ENCODE measurements at regions not wholly inside any gene's neighbourhood (a gene's known extent, or its start where the extent isn't known, plus 50 kb on each side); places are given as distances from the start of the nearest gene placed in this dataset.
A peak's percentile ranks its signal among the peaks of the same experiment; 100 is the strongest.

DNA sequence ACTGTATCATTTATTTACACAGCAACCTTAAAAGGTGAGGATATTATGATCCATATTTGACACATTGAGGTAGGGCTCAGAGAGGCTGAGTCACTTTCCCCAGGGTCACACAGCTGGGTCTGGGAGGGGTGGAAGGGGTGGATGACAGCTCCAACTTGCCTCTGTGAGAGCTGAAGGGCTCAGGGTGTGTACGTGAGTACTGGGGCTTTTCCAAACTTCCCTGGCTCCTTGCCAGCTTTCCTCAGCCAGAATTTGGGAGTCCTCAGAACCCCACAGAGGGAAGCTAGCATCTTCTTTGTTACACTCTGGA, 58.3 kb upstream of the SLC6A11 start:
- no peaks in the 10 kb centered on the region for H3K4me1 ChIP-seq (ENCODE audit: insufficient read depth, low read length)
- H3K27ac ChIP-seq (ENCODE audit: low read depth, low read length) = no peak overlapping the region
- no peak overlapping the region for H3K4me3 ChIP-seq (ENCODE audit: low read length)
- 80% methylated on average over 1 of the region's 1 CpG for WGBS
- peaks cover 10% of the 10 kb centered on the region; the same call in 1 of the 2 replicates for H3K27me3 ChIP-seq (ENCODE audit: insufficient read depth, low read length)
- no peaks in the 10 kb centered on the region for H3K36me3 ChIP-seq (ENCODE audit: insufficient read depth, low read length)
- no peaks in the 10 kb centered on the region for H3K9me3 ChIP-seq (ENCODE audit: insufficient read depth, low read depth, low read length)
- H3K9ac ChIP-seq (ENCODE audit: low read depth, low read length) = no peak overlapping the region

DNA sequence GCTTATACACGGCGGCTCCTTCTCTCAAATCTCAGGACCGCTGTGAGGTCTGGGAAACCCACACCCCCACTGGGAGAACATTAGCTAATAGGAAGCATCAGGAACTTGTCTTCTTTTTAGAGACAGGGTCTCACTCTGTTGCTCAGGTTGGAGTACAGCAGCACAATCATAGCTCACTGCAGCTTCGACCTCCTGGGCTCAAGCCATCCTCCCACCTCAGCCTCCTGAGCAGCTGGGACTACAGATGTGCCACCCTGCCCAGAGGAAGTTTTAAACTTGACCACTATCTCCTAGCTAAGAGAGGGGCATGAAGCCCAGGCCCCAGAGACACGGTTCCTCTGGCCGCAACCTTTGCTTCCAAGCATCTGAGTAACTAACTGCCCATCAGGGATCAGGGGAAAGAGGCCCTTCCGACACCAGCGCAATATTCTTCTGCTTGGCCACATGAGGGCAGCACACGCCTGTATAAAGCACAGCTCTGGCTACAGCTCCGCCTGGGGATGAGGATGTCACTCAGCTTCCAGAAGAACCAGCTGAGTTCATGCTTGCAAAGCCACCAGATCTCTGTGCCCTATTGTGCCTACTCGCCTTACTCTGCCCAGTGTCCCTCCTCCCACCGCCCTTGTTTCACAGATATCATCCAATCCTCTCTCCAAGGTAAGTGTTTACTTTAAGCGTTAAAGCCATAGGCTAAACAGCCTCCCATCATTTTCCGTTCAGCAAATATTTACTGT, 57.6 kb upstream of the SLC6A11 start:
- Histone ChIP-seq H3K4me3 (ENCODE audit: low read length) (no peak overlapping the region), H3K27ac (ENCODE audit: low read depth, low read length) (no peak overlapping the region), H3K27me3 (ENCODE audit: insufficient read depth, low read length) (peaks cover 9% of the 10 kb centered on the region; the same call in 1 of the 2 replicates), H3K36me3 (ENCODE audit: insufficient read depth, low read length) (no peaks in the 10 kb centered on the region), H3K9me3 (ENCODE audit: insufficient read depth, low read depth, low read length) (no peaks in the 10 kb centered on the region), H3K4me1 (ENCODE audit: insufficient read depth, low read length) (no peaks in the 10 kb centered on the region), H3K9ac (ENCODE audit: low read depth, low read length) (no peak overlapping the region)
- 43% methylated on average over 14 of the region's 14 CpGs for WGBS

DNA sequence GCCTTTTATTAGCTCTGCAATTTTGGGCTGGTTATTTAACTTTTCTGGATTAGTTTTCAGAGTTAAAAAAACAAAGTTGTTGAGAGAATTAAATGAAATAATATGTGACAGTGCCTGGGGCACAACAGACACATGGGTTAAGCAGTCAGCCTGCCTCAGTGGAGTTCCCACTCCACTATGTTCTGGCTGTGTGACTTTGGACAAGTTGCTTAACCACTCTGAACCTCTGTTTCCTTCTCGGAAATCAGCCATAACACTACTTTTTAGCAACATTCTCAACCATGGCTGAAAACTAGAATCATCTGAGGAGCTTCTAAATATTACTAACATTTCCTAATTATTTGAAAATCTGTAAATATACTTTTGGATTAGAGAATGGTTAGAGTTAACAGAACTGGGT, 56.5 kb upstream of the SLC6A11 start:
- Histone ChIP-seq H3K27ac (ENCODE audit: low read depth, low read length) (no peak overlapping the region), H3K4me1 (ENCODE audit: insufficient read depth, low read length) (no peaks in the 10 kb centered on the region), H3K36me3 (ENCODE audit: insufficient read depth, low read length) (no peaks in the 10 kb centered on the region), H3K9me3 (ENCODE audit: insufficient read depth, low read depth, low read length) (no peaks in the 10 kb centered on the region), H3K9ac (ENCODE audit: low read depth, low read length) (no peak overlapping the region), H3K27me3 (ENCODE audit: insufficient read depth, low read length) (peaks cover 9% of the 10 kb centered on the region; the same call in 1 of the 2 replicates), H3K4me3 (ENCODE audit: low read length) (no peak overlapping the region)
- WGBS = 89% methylated on average over 1 of the region's 1 CpG

- Histone ChIP-seq H3K27me3 (ENCODE audit: insufficient read depth, low read length) (peaks cover 8% of the 10 kb centered on the region; the same call in 1 of the 2 replicates), H3K9me3 (ENCODE audit: insufficient read depth, low read depth, low read length) (no peaks in the 10 kb centered on the region), H3K4me3 (ENCODE audit: low read length) (no peak overlapping the region), H3K9ac (ENCODE audit: low read depth, low read length) (no peak overlapping the region), H3K27ac (ENCODE audit: low read depth, low read length) (no peak overlapping the region), H3K4me1 (ENCODE audit: insufficient read depth, low read length) (no peaks in the 10 kb centered on the region), H3K36me3 (ENCODE audit: insufficient read depth, low read length) (no peaks in the 10 kb centered on the region)
- 86% methylated on average over 1 of the region's 2 CpGs for WGBS
These were observed 55.8 kb upstream of the SLC6A11 start for GRCh38 chr3:10760199-10760598.

DNA sequence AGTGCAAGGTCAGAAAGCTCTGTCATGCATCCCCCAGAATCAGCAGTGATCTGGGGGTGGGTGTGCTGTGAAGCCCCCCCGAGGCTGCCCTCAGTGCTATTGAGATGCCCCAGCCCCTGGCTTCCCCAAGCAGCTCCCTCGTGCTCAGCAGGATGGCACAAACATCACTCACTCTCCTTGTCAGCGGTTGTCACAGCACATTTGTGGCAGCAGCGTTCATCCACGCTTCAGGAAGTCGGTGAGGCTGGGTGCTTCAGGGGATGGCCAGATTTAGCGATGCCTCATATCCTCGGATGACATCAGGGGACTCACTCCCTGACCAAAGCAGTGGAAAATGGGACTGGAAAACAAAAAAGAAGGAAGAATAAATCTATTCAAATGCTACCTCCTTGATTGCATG, 54.4 kb upstream of the SLC6A11 start:
- Histone ChIP-seq H3K4me3 (ENCODE audit: low read length) (no peak overlapping the region), H3K36me3 (ENCODE audit: insufficient read depth, low read length) (no peaks in the 10 kb centered on the region), H3K27me3 (ENCODE audit: insufficient read depth, low read length) (peaks cover 1% of the 10 kb centered on the region; the same call in 1 of the 2 replicates), H3K9ac (ENCODE audit: low read depth, low read length) (no peak overlapping the region), H3K4me1 (ENCODE audit: insufficient read depth, low read length) (no peaks in the 10 kb centered on the region), H3K27ac (ENCODE audit: low read depth, low read length) (no peak overlapping the region), H3K9me3 (ENCODE audit: insufficient read depth, low read depth, low read length) (no peaks in the 10 kb centered on the region)
- WGBS = 51% methylated on average over 8 of the region's 8 CpGs

DNA sequence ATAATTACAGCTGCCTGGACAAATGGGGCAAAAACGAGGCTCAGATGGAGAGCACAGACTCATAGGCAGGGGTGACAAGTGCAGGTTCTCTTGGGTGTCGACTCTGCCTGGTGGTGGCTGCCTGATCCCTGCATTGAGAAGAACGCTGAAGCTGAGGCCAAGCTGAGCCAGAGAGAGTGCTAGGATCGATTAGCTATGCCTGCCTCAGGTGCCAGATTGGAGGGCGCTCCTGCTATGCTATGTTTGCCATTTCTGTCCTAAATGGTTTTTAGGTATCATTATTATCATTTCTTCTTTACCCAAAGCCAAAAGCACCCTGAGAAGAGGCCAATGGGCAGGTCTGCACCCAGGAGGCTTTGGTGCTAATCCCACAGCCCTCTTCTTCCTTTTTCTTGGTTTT, 53.9 kb upstream of the SLC6A11 start:
- no peaks in the 10 kb centered on the region for H3K27me3 ChIP-seq (ENCODE audit: insufficient read depth, low read length)

GRCh38 chr3:10762611-10763247, 53.3 kb upstream of the SLC6A11 start:
- no peak overlapping the region for H3K4me3 ChIP-seq (ENCODE audit: low read length)
- no peaks in the 10 kb centered on the region for H3K27me3 ChIP-seq (ENCODE audit: insufficient read depth, low read length)
- no peaks in the 10 kb centered on the region for H3K9me3 ChIP-seq (ENCODE audit: insufficient read depth, low read depth, low read length)
- no peaks in the 10 kb centered on the region for H3K36me3 ChIP-seq (ENCODE audit: insufficient read depth, low read length)
- H3K9ac ChIP-seq (ENCODE audit: low read depth, low read length) = no peak overlapping the region
- no peak overlapping the region for H3K27ac ChIP-seq (ENCODE audit: low read depth, low read length)
- 90% methylated on average over 9 of the region's 9 CpGs for WGBS
- H3K4me1 ChIP-seq (ENCODE audit: insufficient read depth, low read length) = no peaks in the 10 kb centered on the region

More for the DNA sequence above, 53.9 kb upstream of the SLC6A11 start:
- Histone ChIP-seq H3K4me1 (ENCODE audit: insufficient read depth, low read length) (no peaks in the 10 kb centered on the region), H3K9ac (ENCODE audit: low read depth, low read length) (no peak overlapping the region), H3K9me3 (ENCODE audit: insufficient read depth, low read depth, low read length) (no peaks in the 10 kb centered on the region), H3K36me3 (ENCODE audit: insufficient read depth, low read length) (no peaks in the 10 kb centered on the region), H3K27ac (ENCODE audit: low read depth, low read length) (no peak overlapping the region), H3K4me3 (ENCODE audit: low read length) (no peak overlapping the region)
- WGBS = 73% methylated on average over 5 of the region's 5 CpGs

- Histone ChIP-seq H3K9me3 (ENCODE audit: insufficient read depth, low read depth, low read length) (no peaks in the 10 kb centered on the region), H3K4me3 (ENCODE audit: low read length) (no peak overlapping the region), H3K27ac (ENCODE audit: low read depth, low read length) (no peak overlapping the region), H3K4me1 (ENCODE audit: insufficient read depth, low read length) (no peaks in the 10 kb centered on the region), H3K27me3 (ENCODE audit: insufficient read depth, low read length) (no peaks in the 10 kb centered on the region), H3K9ac (ENCODE audit: low read depth, low read length) (no peak overlapping the region), H3K36me3 (ENCODE audit: insufficient read depth, low read length) (no peaks in the 10 kb centered on the region)
- WGBS = 93% methylated on average over 9 of the region's 9 CpGs
These were observed 52.8 kb upstream of the SLC6A11 start for GRCh38 chr3:10763248-10763620.

DNA sequence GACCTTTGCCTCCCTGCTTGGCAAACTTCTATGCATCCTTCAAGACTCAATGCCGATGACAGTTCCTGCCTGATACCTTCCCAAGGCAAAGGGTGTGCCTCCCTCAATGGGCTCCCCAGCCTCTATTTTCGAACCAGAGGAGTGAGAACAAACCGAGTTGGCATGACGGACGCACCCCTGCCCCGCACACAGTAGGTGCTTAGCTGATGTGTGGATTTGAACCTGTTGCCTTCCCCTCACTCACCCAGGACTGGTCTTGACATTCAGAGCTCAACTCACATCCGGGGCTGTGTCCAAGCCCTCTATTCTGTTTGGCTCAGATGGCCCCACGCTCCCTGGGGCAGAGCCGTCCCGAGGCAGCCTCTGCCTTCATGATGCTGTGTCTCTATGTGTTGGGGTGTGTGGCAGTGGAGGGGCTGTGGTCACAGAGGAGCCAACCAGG, 52.2 kb upstream of the SLC6A11 start:
- H3K4me3 ChIP-seq (ENCODE audit: low read length) = no peak overlapping the region
- no peaks in the 10 kb centered on the region for H3K36me3 ChIP-seq (ENCODE audit: insufficient read depth, low read length)
- WGBS = 92% methylated on average over 10 of the region's 10 CpGs
- H3K27me3 ChIP-seq (ENCODE audit: insufficient read depth, low read length) = no peaks in the 10 kb centered on the region
- no peak overlapping the region for H3K27ac ChIP-seq (ENCODE audit: low read depth, low read length)
- H3K4me1 ChIP-seq (ENCODE audit: insufficient read depth, low read length) = no peaks in the 10 kb centered on the region
- no peaks in the 10 kb centered on the region for H3K9me3 ChIP-seq (ENCODE audit: insufficient read depth, low read depth, low read length)
- no peak overlapping the region for H3K9ac ChIP-seq (ENCODE audit: low read depth, low read length)

GRCh38 chr3:10764259-10765051, 51.6 kb upstream of the SLC6A11 start:
- H3K27me3 ChIP-seq (ENCODE audit: insufficient read depth, low read length) = no peaks in the 10 kb centered on the region
- H3K36me3 ChIP-seq (ENCODE audit: insufficient read depth, low read length) = no peaks in the 10 kb centered on the region
- peak overlapping the region; percentile 32; the same call in 1 of the 2 replicates for H3K9ac ChIP-seq (ENCODE audit: low read depth, low read length)
- H3K4me3 ChIP-seq (ENCODE audit: low read length) = no peak overlapping the region
- WGBS = 78% methylated on average over 32 of the region's 32 CpGs
- no peaks in the 10 kb centered on the region for H3K9me3 ChIP-seq (ENCODE audit: insufficient read depth, low read depth, low read length)
- H3K4me1 ChIP-seq (ENCODE audit: insufficient read depth, low read length) = no peaks in the 10 kb centered on the region
- no peak overlapping the region for H3K27ac ChIP-seq (ENCODE audit: low read depth, low read length)

DNA sequence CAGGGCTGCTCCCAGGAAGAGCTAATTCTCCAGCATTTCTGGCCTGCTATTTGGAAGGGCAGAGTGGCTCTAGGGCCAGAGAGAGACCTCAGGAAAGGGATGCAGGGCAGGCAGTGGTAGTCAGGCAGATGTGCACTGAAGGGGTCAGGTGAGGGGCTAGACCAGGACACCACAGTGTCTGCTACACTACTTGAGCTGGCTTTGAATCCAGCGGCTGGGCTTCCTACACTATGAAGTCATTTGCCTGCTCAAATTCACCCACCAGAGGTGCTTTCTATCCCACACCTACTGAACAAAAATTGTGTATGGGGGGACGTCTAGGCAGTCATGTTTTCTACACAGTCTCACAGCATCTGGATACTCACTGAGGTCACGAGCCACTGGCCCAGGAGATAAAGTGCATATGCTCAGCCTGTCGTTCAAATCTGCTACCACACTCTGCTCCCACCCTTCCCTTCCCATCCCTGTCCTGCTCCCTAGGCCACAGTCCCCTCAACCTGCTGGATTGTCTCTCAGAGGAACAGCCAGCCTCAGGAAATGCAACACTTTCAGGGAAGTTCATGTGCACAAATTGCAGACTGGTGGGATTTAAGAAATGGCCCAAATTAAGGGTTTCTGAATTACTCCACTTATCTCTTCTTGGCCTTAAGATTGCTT, 49.9 kb upstream of the SLC6A11 start:
- Histone ChIP-seq H3K27ac (ENCODE audit: low read depth, low read length) (no peak overlapping the region), H3K36me3 (ENCODE audit: insufficient read depth, low read length) (no peaks in the 10 kb centered on the region), H3K9ac (ENCODE audit: low read depth, low read length) (no peak overlapping the region), H3K4me3 (ENCODE audit: low read length) (no peak overlapping the region), H3K9me3 (ENCODE audit: insufficient read depth, low read depth, low read length) (no peaks in the 10 kb centered on the region), H3K4me1 (ENCODE audit: insufficient read depth, low read length) (no peaks in the 10 kb centered on the region), H3K27me3 (ENCODE audit: insufficient read depth, low read length) (no peaks in the 10 kb centered on the region)
- 88% methylated on average over 4 of the region's 4 CpGs for WGBS

Measured in HUES64 (cell line).